ENCODE measurements at regions not wholly inside any gene's neighbourhood (a gene's known extent, or its start where the extent isn't known, plus 50 kb on each side); places are given as distances from the start of the nearest gene placed in this dataset.

DNA sequence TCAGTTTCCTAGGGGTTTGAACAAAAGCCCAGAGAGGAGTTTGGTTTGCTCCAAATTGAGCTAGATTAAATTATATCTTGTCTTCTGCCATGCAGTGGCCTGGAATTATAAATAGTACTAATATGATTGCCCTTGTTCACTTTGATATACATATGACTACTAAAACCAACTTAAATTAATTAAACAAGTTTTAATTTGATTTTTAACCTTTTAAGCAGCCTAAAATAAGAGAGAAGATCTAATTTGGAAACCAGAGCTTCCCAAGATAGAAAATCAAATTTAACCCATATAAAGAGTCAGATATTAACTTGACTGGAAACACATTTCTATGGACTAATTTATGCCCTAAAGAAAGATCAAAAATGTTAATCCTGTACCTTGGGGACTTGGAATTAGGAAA is 444.5 kb upstream of the SLC8A1 start:
- Histone ChIP-seq H3K4me3 (ENCODE audit: low read length) (no peak overlapping the region), H3K4me2 (ENCODE audit: low read depth, low read length) (no peak overlapping the region), H3K27me3 (replicated peaks; ENCODE audit: insufficient read depth, low read length) (no peaks in the 10 kb centered on the region), H3K9me3 (replicated peaks; ENCODE audit: insufficient read depth, low read length) (no peaks in the 10 kb centered on the region), H3K79me2 (ENCODE audit: low read length) (no peaks in the 10 kb centered on the region), H3K9ac (ENCODE audit: low read length) (no peak overlapping the region), H3K36me3 (replicated peaks; ENCODE audit: insufficient read depth, low read length) (no peaks in the 10 kb centered on the region), H3F3A (ENCODE audit: insufficient read depth, low read length) (no peaks in the 10 kb centered on the region), H4K20me1 (ENCODE audit: insufficient read depth, low read length) (no peaks in the 10 kb centered on the region), H3K4me1 (ENCODE audit: low read length) (no peaks in the 10 kb centered on the region), H3K27ac (ENCODE audit: low read length) (no peak overlapping the region), H3K9me2 (replicated peaks; ENCODE audit: insufficient read depth, low read length) (no peaks in the 10 kb centered on the region), H2AFZ (ENCODE audit: low read length) (no peak overlapping the region)
- TF ChIP-seq EZH2phosphoT487 (IDR thresholded peaks at IDR 0.05; ENCODE audit: low read length), result no peak
- no peak for TF ChIP-seq EZH2 (optimal IDR thresholded peaks at IDR 0.05; ENCODE audit: low read depth, low read length)
- TF ChIP-seq, protein P1, sequence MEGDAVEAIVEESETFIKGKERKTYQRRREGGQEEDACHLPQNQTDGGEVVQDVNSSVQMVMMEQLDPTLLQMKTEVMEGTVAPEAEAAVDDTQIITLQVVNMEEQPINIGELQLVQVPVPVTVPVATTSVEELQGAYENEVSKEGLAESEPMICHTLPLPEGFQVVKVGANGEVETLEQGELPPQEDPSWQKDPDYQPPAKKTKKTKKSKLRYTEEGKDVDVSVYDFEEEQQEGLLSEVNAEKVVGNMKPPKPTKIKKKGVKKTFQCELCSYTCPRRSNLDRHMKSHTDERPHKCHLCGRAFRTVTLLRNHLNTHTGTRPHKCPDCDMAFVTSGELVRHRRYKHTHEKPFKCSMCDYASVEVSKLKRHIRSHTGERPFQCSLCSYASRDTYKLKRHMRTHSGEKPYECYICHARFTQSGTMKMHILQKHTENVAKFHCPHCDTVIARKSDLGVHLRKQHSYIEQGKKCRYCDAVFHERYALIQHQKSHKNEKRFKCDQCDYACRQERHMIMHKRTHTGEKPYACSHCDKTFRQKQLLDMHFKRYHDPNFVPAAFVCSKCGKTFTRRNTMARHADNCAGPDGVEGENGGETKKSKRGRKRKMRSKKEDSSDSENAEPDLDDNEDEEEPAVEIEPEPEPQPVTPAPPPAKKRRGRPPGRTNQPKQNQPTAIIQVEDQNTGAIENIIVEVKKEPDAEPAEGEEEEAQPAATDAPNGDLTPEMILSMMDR (IDR thresholded peaks at IDR 0.05; ENCODE audit: low read length), result no peak
- no peak for DNase-seq

DNA sequence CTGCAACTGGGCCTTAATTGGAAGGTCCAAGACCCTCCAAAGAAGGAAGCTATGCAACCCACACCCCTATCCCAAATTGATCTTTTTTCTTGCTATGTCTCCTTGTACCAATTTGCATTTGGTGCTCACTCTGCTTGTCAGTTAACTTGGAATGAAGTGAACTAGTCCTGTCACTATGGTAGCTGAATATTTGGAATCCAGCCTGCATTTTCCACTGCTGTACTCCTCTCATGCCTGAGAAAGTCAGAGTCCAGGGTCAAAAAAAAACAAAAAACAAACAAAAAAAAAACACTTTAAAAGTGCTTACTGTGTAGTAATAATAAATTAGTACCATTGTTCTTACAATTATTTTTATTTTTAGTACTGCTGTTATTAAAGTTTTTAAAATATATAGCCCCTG is 462.8 kb upstream of the SLC8A1 start:
- Histone ChIP-seq H3K9me2 (replicated peaks; ENCODE audit: insufficient read depth, low read length) (no peaks in the 10 kb centered on the region), H3K4me1 (ENCODE audit: low read length) (no peaks in the 10 kb centered on the region), H3K9ac (ENCODE audit: low read length) (no peak overlapping the region), H3F3A (ENCODE audit: insufficient read depth, low read length) (no peaks in the 10 kb centered on the region), H2AFZ (ENCODE audit: low read length) (no peak overlapping the region), H3K4me2 (ENCODE audit: low read depth, low read length) (no peak overlapping the region), H3K27ac (ENCODE audit: low read length) (no peak overlapping the region), H3K4me3 (ENCODE audit: low read length) (no peak overlapping the region), H4K20me1 (ENCODE audit: insufficient read depth, low read length) (no peaks in the 10 kb centered on the region), H3K36me3 (replicated peaks; ENCODE audit: insufficient read depth, low read length) (no peaks in the 10 kb centered on the region), H3K79me2 (ENCODE audit: low read length) (no peaks in the 10 kb centered on the region), H3K27me3 (replicated peaks; ENCODE audit: insufficient read depth, low read length) (no peaks in the 10 kb centered on the region), H3K9me3 (replicated peaks; ENCODE audit: insufficient read depth, low read length) (no peaks in the 10 kb centered on the region)
- no peak for DNase-seq
- TF ChIP-seq EZH2phosphoT487 (IDR thresholded peaks at IDR 0.05; ENCODE audit: low read length) (no peak), EZH2 (optimal IDR thresholded peaks at IDR 0.05; ENCODE audit: low read depth, low read length) (no peak)
- TF ChIP-seq, protein P1 (IDR thresholded peaks at IDR 0.05; ENCODE audit: low read length), result no peak

DNA sequence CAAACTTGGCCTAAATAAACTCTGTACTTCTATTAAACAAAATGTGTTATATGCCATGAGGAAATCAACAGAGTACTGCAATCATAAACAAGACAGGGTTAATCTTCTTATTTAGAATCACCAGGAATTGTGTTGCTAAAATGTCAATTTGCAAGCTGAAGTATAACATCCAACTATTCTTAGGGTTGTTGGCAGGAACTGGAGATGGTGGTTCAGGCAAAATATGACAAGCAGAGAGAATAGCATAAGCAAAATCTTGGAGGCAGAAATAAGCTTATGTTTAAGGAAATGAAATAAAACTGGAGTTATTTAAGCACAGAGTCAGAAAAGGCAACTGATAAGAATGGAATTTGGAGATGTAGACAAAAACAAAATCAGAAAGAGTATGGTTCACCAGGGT is 463.8 kb upstream of the SLC8A1 start:
- H3F3A ChIP-seq (ENCODE audit: insufficient read depth, low read length), result no peaks in the 10 kb centered on the region
- no peaks in the 10 kb centered on the region for H3K36me3 ChIP-seq (replicated peaks; ENCODE audit: insufficient read depth, low read length)
- H3K4me3 ChIP-seq (ENCODE audit: low read length), result no peak overlapping the region
- no peaks in the 10 kb centered on the region for H4K20me1 ChIP-seq (ENCODE audit: insufficient read depth, low read length)
- H3K4me1 ChIP-seq (ENCODE audit: low read length), result no peaks in the 10 kb centered on the region
- no peak overlapping the region for H3K27ac ChIP-seq (ENCODE audit: low read length)
- no peaks in the 10 kb centered on the region for H3K79me2 ChIP-seq (ENCODE audit: low read length)
- no peaks in the 10 kb centered on the region for H3K9me3 ChIP-seq (replicated peaks; ENCODE audit: insufficient read depth, low read length)
- H3K4me2 ChIP-seq (ENCODE audit: low read depth, low read length), result no peak overlapping the region
- no peaks in the 10 kb centered on the region for H3K9me2 ChIP-seq (replicated peaks; ENCODE audit: insufficient read depth, low read length)
- no peak overlapping the region for H3K9ac ChIP-seq (ENCODE audit: low read length)
- no peak for DNase-seq
- TF ChIP-seq EZH2 (optimal IDR thresholded peaks at IDR 0.05; ENCODE audit: low read depth, low read length) (no peak), EZH2phosphoT487 (IDR thresholded peaks at IDR 0.05; ENCODE audit: low read length) (no peak)
- no peaks in the 10 kb centered on the region for H3K27me3 ChIP-seq (replicated peaks; ENCODE audit: insufficient read depth, low read length)
- H2AFZ ChIP-seq (ENCODE audit: low read length), result no peak overlapping the region

DNA sequence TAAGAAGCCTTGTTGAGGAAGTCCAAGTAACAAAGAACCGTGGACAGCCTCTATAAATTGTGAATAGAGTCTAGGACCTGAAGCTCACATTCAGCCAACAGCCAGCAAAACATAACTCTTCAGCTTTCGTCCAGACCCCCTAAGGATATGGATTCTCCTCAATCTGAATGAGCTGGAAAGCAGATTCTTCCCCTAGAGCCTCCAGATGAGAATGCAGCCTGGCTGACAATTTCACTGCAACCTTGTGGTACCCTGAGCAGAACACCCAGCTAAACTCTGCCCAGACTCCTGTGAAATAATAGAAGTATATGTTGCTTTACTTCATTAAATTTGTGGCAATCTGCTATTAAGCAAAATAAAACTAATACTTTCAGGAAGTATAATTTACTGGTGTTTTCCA is 483.5 kb upstream of the SLC8A1 start:
- no peak overlapping the region for H3K4me2 ChIP-seq (ENCODE audit: low read depth, low read length)
- H3K9me3 ChIP-seq (replicated peaks; ENCODE audit: insufficient read depth, low read length), result no peaks in the 10 kb centered on the region
- no peaks in the 10 kb centered on the region for H3K36me3 ChIP-seq (replicated peaks; ENCODE audit: insufficient read depth, low read length)
- DNase-seq, result no peak
- TF ChIP-seq, protein P1 (IDR thresholded peaks at IDR 0.05; ENCODE audit: low read length), result no peak
- TF ChIP-seq EZH2phosphoT487 (IDR thresholded peaks at IDR 0.05; ENCODE audit: low read length) (no peak), EZH2 (optimal IDR thresholded peaks at IDR 0.05; ENCODE audit: low read depth, low read length) (no peak)
- no peak overlapping the region for H3K27ac ChIP-seq (ENCODE audit: low read length)
- no peaks in the 10 kb centered on the region for H3F3A ChIP-seq (ENCODE audit: insufficient read depth, low read length)
- H3K4me1 ChIP-seq (ENCODE audit: low read length), result no peaks in the 10 kb centered on the region
- no peaks in the 10 kb centered on the region for H4K20me1 ChIP-seq (ENCODE audit: insufficient read depth, low read length)
- H3K27me3 ChIP-seq (replicated peaks; ENCODE audit: insufficient read depth, low read length), result no peaks in the 10 kb centered on the region
- no peak overlapping the region for H3K9ac ChIP-seq (ENCODE audit: low read length)
- no peak overlapping the region for H2AFZ ChIP-seq (ENCODE audit: low read length)
- no peak overlapping the region for H3K4me3 ChIP-seq (ENCODE audit: low read length)
- no peaks in the 10 kb centered on the region for H3K79me2 ChIP-seq (ENCODE audit: low read length)
- H3K9me2 ChIP-seq (replicated peaks; ENCODE audit: insufficient read depth, low read length), result no peaks in the 10 kb centered on the region

Measured in MM.1S (cell line).